HUES48 (cell line): ENCODE measurements at regions not wholly inside any gene's neighbourhood (a gene's known extent, or its start where the extent isn't known, plus 50 kb on each side); places are given as distances from the start of the nearest gene placed in this dataset.

ENCODE experiments used
- H3K27ac ChIP-seq: one replicate; pipeline ENCODE4 v1.7.0; 2013; ENCODE audit warnings: low read depth, low read length, inconsistent platforms
- H3K27me3 ChIP-seq: 2 replicates; pipeline ENCODE4 v1.6.1; 2013; ENCODE audit warnings: mild to moderate bottlenecking, low read length; ENCODE audit not compliant: control insufficient read depth, insufficient read depth
- H3K36me3 ChIP-seq: 2 replicates; pipeline ENCODE4 v1.6.1; 2013; ENCODE audit warnings: low read length; ENCODE audit not compliant: control insufficient read depth, insufficient read depth
- H3K4me1 ChIP-seq: 2 replicates; pipeline ENCODE4 v1.6.1; 2013; ENCODE audit warnings: mild to moderate bottlenecking, low read length; ENCODE audit not compliant: control insufficient read depth, insufficient read depth
- H3K4me3 ChIP-seq: 2 replicates; pipeline ENCODE4 v1.5.1; 2013; ENCODE audit warnings: mild to moderate bottlenecking, low read depth, low read length
- H3K9ac ChIP-seq: 2 replicates; pipeline ENCODE4 v1.6.1; 2013; ENCODE audit warnings: mild to moderate bottlenecking, low read depth, low read length, moderate library complexity
- H3K9me3 ChIP-seq: 2 replicates; pipeline ENCODE4 v1.6.1; 2013; ENCODE audit warnings: low read length; ENCODE audit not compliant: control insufficient read depth, insufficient read depth

GRCh38 chr10:62464308-62464707 is 90.1 kb downstream of the ZNF365 start:
- no peaks in the 10 kb centered on the region for H3K4me1 ChIP-seq
- H3K4me3 ChIP-seq, result no peak overlapping the region
- no peaks in the 10 kb centered on the region for H3K36me3 ChIP-seq
- peaks cover 11% of the 10 kb centered on the region for H3K9me3 ChIP-seq
- H3K9ac ChIP-seq, result no peak overlapping the region
- no peak overlapping the region for H3K27ac ChIP-seq
- no peaks in the 10 kb centered on the region for H3K27me3 ChIP-seq

- H3K27me3 ChIP-seq, result no peaks in the 10 kb centered on the region
- no peaks in the 10 kb centered on the region for H3K4me1 ChIP-seq
- no peaks in the 10 kb centered on the region for H3K36me3 ChIP-seq
- peaks cover 11% of the 10 kb centered on the region for H3K9me3 ChIP-seq
- H3K9ac ChIP-seq, result no peak overlapping the region
- no peak overlapping the region for H3K27ac ChIP-seq
- no peak overlapping the region for H3K4me3 ChIP-seq
These were observed 92.4 kb downstream of the ZNF365 start for GRCh38 chr10:62466590-62466989.

DNA sequence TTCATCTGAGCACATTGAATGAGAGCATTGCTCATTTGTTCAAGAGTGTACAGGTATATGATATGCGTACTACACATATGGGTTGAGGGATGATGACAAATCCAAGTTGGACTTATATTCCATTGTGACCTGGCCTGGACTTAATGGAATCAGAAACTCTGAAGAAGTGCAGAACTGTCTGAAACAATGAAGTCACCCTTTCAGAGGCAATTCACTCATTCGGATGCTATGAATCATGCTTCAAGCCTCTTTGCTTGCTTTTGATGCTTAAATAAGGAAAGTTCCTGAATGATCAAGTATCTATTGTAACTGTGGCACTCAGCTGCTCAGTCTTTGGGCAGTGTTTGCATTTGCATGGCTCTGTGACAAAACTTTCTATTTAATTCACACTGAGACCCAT is 93.4 kb downstream of the ZNF365 start:
- no peaks in the 10 kb centered on the region for H3K27me3 ChIP-seq
- H3K4me3 ChIP-seq, result no peak overlapping the region
- no peaks in the 10 kb centered on the region for H3K36me3 ChIP-seq
- no peak overlapping the region for H3K27ac ChIP-seq
- peaks cover 11% of the 10 kb centered on the region for H3K9me3 ChIP-seq
- H3K9ac ChIP-seq, result no peak overlapping the region
- H3K4me1 ChIP-seq, result no peaks in the 10 kb centered on the region

GRCh38 chr10:62471711-62472110 is 97.5 kb downstream of the ZNF365 start:
- Histone ChIP-seq H3K27me3 (no peaks in the 10 kb centered on the region), H3K36me3 (no peaks in the 10 kb centered on the region), H3K4me3 (no peak overlapping the region), H3K4me1 (no peaks in the 10 kb centered on the region), H3K27ac (no peak overlapping the region), H3K9ac (no peak overlapping the region), H3K9me3 (no peaks in the 10 kb centered on the region)

DNA sequence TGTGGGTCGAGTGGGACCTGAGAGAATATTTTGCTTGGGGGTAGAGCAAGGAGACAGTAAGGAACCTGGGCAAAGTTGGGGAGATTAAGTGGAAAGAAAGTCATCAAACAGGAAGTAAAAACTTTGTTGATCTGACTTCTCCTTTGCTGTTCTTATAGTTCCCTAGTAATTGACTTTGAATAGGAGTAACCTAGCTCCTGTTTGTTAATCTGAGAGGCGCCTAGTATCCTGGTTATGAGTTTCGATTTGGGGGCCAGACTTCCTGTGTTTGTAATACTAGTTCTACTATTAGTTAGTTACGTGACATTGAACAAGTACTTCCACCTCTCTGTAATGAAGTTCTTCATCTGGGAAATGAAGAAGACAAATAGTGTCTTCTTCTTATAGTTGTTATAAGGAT is 99.1 kb downstream of the ZNF365 start:
- H3K4me1 ChIP-seq, result no peaks in the 10 kb centered on the region
- no peak overlapping the region for H3K9ac ChIP-seq
- H3K4me3 ChIP-seq, result no peak overlapping the region
- H3K9me3 ChIP-seq, result no peaks in the 10 kb centered on the region
- no peaks in the 10 kb centered on the region for H3K36me3 ChIP-seq
- H3K27me3 ChIP-seq, result no peaks in the 10 kb centered on the region
- H3K27ac ChIP-seq, result no peak overlapping the region

GRCh38 chr10:62475551-62475950 is 101.4 kb downstream of the ZNF365 start:
- no peaks in the 10 kb centered on the region for H3K36me3 ChIP-seq
- no peak overlapping the region for H3K9ac ChIP-seq
- H3K27me3 ChIP-seq, result no peaks in the 10 kb centered on the region
- no peak overlapping the region for H3K27ac ChIP-seq
- no peaks in the 10 kb centered on the region for H3K4me1 ChIP-seq
- no peak overlapping the region for H3K4me3 ChIP-seq
- H3K9me3 ChIP-seq, result no peaks in the 10 kb centered on the region

- Histone ChIP-seq H3K4me3 (no peak overlapping the region), H3K9ac (no peak overlapping the region), H3K36me3 (no peaks in the 10 kb centered on the region), H3K9me3 (no peaks in the 10 kb centered on the region), H3K27me3 (no peaks in the 10 kb centered on the region), H3K4me1 (no peaks in the 10 kb centered on the region), H3K27ac (no peak overlapping the region)
These were observed 105.4 kb downstream of the ZNF365 start for GRCh38 chr10:62479523-62479922.

DNA sequence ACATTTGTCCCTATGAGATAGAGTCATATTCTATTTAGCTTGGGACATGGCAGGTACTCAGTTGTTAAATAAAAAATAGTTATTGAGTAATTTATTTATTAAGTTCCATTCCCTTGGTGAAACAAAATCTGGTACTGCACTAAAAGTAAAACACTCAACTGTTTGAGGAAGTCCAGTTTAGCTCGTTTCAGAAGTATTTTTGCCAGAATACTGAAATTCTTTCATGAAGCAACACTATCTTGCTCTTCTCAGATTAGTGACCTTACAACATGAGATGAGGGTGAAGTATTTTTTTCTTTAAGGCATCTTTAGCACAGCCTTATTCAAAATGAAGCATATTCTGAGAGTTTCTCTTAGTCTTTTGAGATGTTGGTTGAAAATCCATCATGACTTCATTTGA is 106.0 kb downstream of the ZNF365 start:
- H3K9me3 ChIP-seq, result no peaks in the 10 kb centered on the region
- no peak overlapping the region for H3K9ac ChIP-seq
- H3K4me3 ChIP-seq, result no peak overlapping the region
- no peaks in the 10 kb centered on the region for H3K27me3 ChIP-seq
- no peak overlapping the region for H3K27ac ChIP-seq
- H3K36me3 ChIP-seq, result no peaks in the 10 kb centered on the region
- no peaks in the 10 kb centered on the region for H3K4me1 ChIP-seq

GRCh38 chr10:62482581-62482980 is 108.4 kb downstream of the ZNF365 start:
- Histone ChIP-seq H3K9me3 (no peaks in the 10 kb centered on the region), H3K27ac (no peak overlapping the region), H3K4me1 (no peaks in the 10 kb centered on the region), H3K9ac (no peak overlapping the region), H3K36me3 (no peaks in the 10 kb centered on the region), H3K27me3 (no peaks in the 10 kb centered on the region), H3K4me3 (no peak overlapping the region)

- Histone ChIP-seq H3K27ac (no peak overlapping the region), H3K9ac (no peak overlapping the region), H3K4me3 (no peak overlapping the region), H3K27me3 (no peaks in the 10 kb centered on the region), H3K36me3 (no peaks in the 10 kb centered on the region), H3K9me3 (no peaks in the 10 kb centered on the region), H3K4me1 (no peaks in the 10 kb centered on the region)
These were observed 117.4 kb downstream of the ZNF365 start for GRCh38 chr10:62491597-62491996.

- Histone ChIP-seq H3K4me1 (no peaks in the 10 kb centered on the region), H3K9ac (no peak overlapping the region), H3K27me3 (no peaks in the 10 kb centered on the region), H3K27ac (no peak overlapping the region), H3K9me3 (no peaks in the 10 kb centered on the region), H3K36me3 (no peaks in the 10 kb centered on the region), H3K4me3 (no peak overlapping the region)
These were observed 118.1 kb downstream of the ZNF365 start for GRCh38 chr10:62492012-62492869.
